ENCODE measurements at regions not wholly inside any gene's neighbourhood (a gene's known extent, or its start where the extent isn't known, plus 50 kb on each side); places are given as distances from the start of the nearest gene placed in this dataset.

GRCh38 chr2:186068139-186068801 is 329.7 kb downstream of the FSIP2 start:
- Histone ChIP-seq H4K20me1 (replicated peaks; ENCODE audit: control insufficient read depth, extremely low read depth, insufficient read depth, low read length) (no peaks in the 10 kb centered on the region), H3K4me2 (ENCODE audit: insufficient read depth, low read length) (no peak overlapping the region), H3K79me2 (ENCODE audit: control insufficient read depth, insufficient read depth, low read length) (no peaks in the 10 kb centered on the region), H3K36me3 (ENCODE audit: control insufficient read depth in 2 of 2, extremely low read depth in 1 of 2, insufficient read depth in 2 of 2, low read length in 2 of 2) (no peaks in the 10 kb centered on the region), H3K9me1 (replicated peaks; ENCODE audit: control insufficient read depth, extremely low read depth, insufficient read depth, low read length) (no peaks in the 10 kb centered on the region), H3K9ac (replicated peaks; ENCODE audit: extremely low read depth, insufficient read depth, low read length) (no peak overlapping the region), H3K9me3 (replicated peaks; ENCODE audit: control insufficient read depth, insufficient read depth, low read length) (no peaks in the 10 kb centered on the region), H3K4me3 (replicated peaks in 1 of 3; ENCODE audit: insufficient read depth in 1 of 3, low read depth in 1 of 3, low read length in 3 of 3) (no peak overlapping the region), H3K27ac (ENCODE audit: insufficient read depth, low read depth, low read length) (no peak overlapping the region), H2AFZ (ENCODE audit: low read depth, low read length) (no peak overlapping the region), H3K4me1 (ENCODE audit: control insufficient read depth, extremely low read depth, insufficient read depth, low read length) (no peaks in the 10 kb centered on the region), H3K27me3 (ENCODE audit: control insufficient read depth in 2 of 2, insufficient read depth in 2 of 2, low read length in 2 of 2) (no peaks in the 10 kb centered on the region)
- FAIRE-seq (no peak), DNase-seq (ENCODE audit: low read depth, low spot score) (no peak)
- TF ChIP-seq POLR2AphosphoS5 (IDR thresholded peaks at IDR 0.05; ENCODE audit: insufficient read depth, low read depth, low read length): no peak
- TF ChIP-seq EZH2 (IDR thresholded peaks at IDR 0.05; ENCODE audit: borderline replicate concordance, low read depth, low read length, severe bottlenecking): no peak
- TF ChIP-seq MAX (IDR thresholded peaks at IDR 0.05; ENCODE audit: insufficient read depth, insufficient read length): no peak
- TF ChIP-seq CTCF (IDR thresholded peaks at IDR 0.05; ENCODE audit: extremely low read depth in 1 of 2, insufficient read depth in 1 of 2, low read depth in 1 of 2, low read length in 2 of 2): no peak
- no peak for TF ChIP-seq FOS (IDR thresholded peaks at IDR 0.05; ENCODE audit: borderline replicate concordance, insufficient read depth, low read length)
- no peak for TF ChIP-seq MYC (IDR thresholded peaks at IDR 0.05; ENCODE audit: low read depth, low read length)
- no peak for TF ChIP-seq GATA2 (IDR thresholded peaks at IDR 0.05; ENCODE audit: insufficient read depth, insufficient read length, low read depth, low read length)
- TF ChIP-seq POLR2A (IDR thresholded peaks at IDR 0.05; ENCODE audit: low read depth, low read length): no peak
- no peak for TF ChIP-seq JUN (IDR thresholded peaks at IDR 0.05; ENCODE audit: borderline replicate concordance, insufficient read depth, insufficient read length, low read depth)
- POLR2A ChIA-PET: no interaction called here
- dilution Hi-C loops (cut with MboI; ENCODE audit: extremely low pct_ligation_motif_present, low sequenced_read_pairs): no loop called here
- CTCF ChIA-PET: interaction anchor here (1.2 kb wide), 1 partner anchor 9 kb away, joined by 3 read pairs; no protein-coding TSS in a partner anchor
- BruUV-seq (replicated peaks): no TSS peak
- intact Hi-C loops (cut with micrococcal nuclease): no loop called here

Data from endothelial cell of umbilical vein (primary cell).